Karpas-422 (cell line): ENCODE measurements at regions not wholly inside any gene's neighbourhood (a gene's known extent, or its start where the extent isn't known, plus 50 kb on each side); places are given as distances from the start of the nearest gene placed in this dataset.

Experiments
- DNase-seq: peaks from one replicate; pipeline ENCODE4 v3.0.0-alpha.2; 2015
- H2AFZ ChIP-seq: fragments of 200-600 bp; sonication (generic); 2 replicates; pipeline ENCODE4 v1.6.1; 2014; ENCODE audit warnings: antibody characterized with exemption, low read length, mixed read lengths
- H3K27ac ChIP-seq: fragments of 200-600 bp; sonication (generic); 2 replicates; pipeline ENCODE4 v1.5.1; 2014; ENCODE audit warnings: mild to moderate bottlenecking, low read length, moderate library complexity
- H3K27me3 ChIP-seq: fragments of 200-600 bp; sonication (generic); 2 replicates; pipeline ENCODE4 v1.6.1; 2014; ENCODE audit warnings: low read length, mixed read lengths
- H3K36me3 ChIP-seq: fragments of 200-600 bp; sonication (generic); 2 replicates; pipeline ENCODE4 v1.6.1; 2014; ENCODE audit warnings: low read length, mixed read lengths; ENCODE audit not compliant: insufficient read depth
- H3K4me1 ChIP-seq: fragments of 200-600 bp; sonication (generic); 2 replicates; pipeline ENCODE4 v1.6.1; 2014; ENCODE audit warnings: mild to moderate bottlenecking, low read length, mixed read lengths
- H3K4me2 ChIP-seq: fragments of 200-600 bp; sonication (generic); 2 replicates; pipeline ENCODE4 v1.6.1; 2014; ENCODE audit warnings: low read length, low read depth, mild to moderate bottlenecking; ENCODE audit not compliant: poor library complexity, severe bottlenecking
- H3K4me3 ChIP-seq: fragments of 200-600 bp; sonication (generic); 2 replicates; pipeline ENCODE4 v1.5.1; 2014; ENCODE audit warnings: mild to moderate bottlenecking, antibody characterized with exemption, low read length, mixed read lengths
- H3K79me2 ChIP-seq: fragments of 200-600 bp; sonication (generic); 2 replicates; pipeline ENCODE4 v1.6.1; 2014; ENCODE audit warnings: mild to moderate bottlenecking, low read length, mixed read lengths
- H3K9ac ChIP-seq: fragments of 200-600 bp; sonication (generic); 2 replicates; pipeline ENCODE4 v1.6.0; 2014; ENCODE audit warnings: low read length
- H3K9me2 ChIP-seq: fragments of 200-600 bp; sonication (generic), shearing (Covaris generic); replicated peaks from 2 replicates; pipeline ENCODE4 v1.6.0; 2014; ENCODE audit warnings: mild to moderate bottlenecking, low read length, moderate library complexity; ENCODE audit not compliant: insufficient read depth
- H3K9me3 ChIP-seq: fragments of 300-700, 200-600 bp; sonication (generic); 2 replicates; pipeline ENCODE4 v1.6.1; 2014; ENCODE audit warnings: low read length, mixed read lengths
- H4K20me1 ChIP-seq: fragments of 200-600 bp; sonication (generic); 2 replicates; pipeline ENCODE4 v1.6.1; 2014; ENCODE audit warnings: mild to moderate bottlenecking, antibody characterized with exemption, low read length, low read depth; ENCODE audit not compliant: insufficient read depth

DNA sequence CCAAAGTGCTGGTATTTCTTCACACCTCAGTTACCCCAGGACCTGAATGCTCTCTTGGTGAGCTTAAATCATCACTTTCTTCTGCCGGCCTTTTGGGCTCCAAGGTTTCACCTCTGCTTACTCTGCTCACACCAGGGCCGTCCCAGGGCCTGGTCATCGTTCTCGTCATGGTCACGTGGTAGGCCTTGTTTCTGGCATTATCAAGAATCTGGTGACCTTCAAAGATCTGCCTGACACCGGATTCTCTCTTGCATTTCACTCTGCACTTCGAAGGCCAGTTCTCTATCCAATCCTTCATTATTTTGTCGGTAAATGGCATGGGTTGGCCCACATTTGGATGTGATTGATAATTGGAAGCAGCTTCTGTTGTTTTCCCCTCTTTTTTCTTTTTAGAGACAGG lies 80.5 kb downstream of the HRH4 start:
- no peaks in the 10 kb centered on the region for H3K79me2 ChIP-seq
- no peak overlapping the region for H3K9ac ChIP-seq
- no peak for DNase-seq
- H3K4me3 ChIP-seq = no peak overlapping the region
- H3K9me2 ChIP-seq = no peaks in the 10 kb centered on the region
- no peaks in the 10 kb centered on the region for H3K36me3 ChIP-seq
- no peaks in the 10 kb centered on the region for H3K4me1 ChIP-seq
- H3K27me3 ChIP-seq = no peaks in the 10 kb centered on the region
- H3K9me3 ChIP-seq = no peaks in the 10 kb centered on the region
- no peak overlapping the region for H3K4me2 ChIP-seq
- no peak overlapping the region for H3K27ac ChIP-seq
- H2AFZ ChIP-seq = no peak overlapping the region
- H4K20me1 ChIP-seq = no peaks in the 10 kb centered on the region

DNA sequence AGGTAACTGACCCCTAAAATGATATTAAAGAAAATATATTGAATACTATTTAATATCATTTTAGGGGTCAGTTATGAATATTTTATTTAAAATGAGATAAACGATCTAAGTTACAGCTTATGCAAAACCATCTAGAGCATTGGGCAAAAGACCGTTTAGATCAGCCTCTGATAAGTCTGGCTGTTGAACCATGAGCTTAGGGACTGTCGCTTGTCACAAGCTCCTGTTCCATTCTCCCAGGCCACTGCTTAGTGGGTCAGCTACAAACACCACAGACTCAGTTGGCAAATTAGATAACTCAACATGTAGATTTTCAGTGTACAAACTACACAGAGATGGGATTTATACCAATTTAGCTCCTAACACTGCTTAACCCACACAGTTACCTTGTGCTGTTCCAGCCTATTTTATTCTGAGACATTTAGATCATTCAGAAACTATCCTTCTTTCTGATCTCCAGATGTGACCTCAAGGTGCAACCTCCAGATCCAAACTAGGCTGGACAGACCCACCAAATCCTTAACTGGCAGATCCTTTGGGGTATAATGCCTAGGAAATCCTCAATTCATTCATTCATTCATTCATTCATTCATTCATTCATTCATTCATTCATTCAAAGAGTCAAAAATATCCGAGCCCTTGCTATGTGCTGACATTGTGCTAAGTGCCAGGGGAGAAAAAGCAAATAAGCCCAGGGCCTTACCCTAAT lies 82.8 kb downstream of the HRH4 start:
- no peak for DNase-seq
- Histone ChIP-seq H3K79me2 (no peaks in the 10 kb centered on the region), H3K4me1 (no peaks in the 10 kb centered on the region), H3K27ac (no peak overlapping the region), H3K36me3 (no peaks in the 10 kb centered on the region), H4K20me1 (no peaks in the 10 kb centered on the region), H3K9me3 (no peaks in the 10 kb centered on the region), H2AFZ (no peak overlapping the region), H3K27me3 (no peaks in the 10 kb centered on the region), H3K9me2 (no peaks in the 10 kb centered on the region), H3K4me3 (no peak overlapping the region), H3K4me2 (no peak overlapping the region), H3K9ac (no peak overlapping the region)

DNA sequence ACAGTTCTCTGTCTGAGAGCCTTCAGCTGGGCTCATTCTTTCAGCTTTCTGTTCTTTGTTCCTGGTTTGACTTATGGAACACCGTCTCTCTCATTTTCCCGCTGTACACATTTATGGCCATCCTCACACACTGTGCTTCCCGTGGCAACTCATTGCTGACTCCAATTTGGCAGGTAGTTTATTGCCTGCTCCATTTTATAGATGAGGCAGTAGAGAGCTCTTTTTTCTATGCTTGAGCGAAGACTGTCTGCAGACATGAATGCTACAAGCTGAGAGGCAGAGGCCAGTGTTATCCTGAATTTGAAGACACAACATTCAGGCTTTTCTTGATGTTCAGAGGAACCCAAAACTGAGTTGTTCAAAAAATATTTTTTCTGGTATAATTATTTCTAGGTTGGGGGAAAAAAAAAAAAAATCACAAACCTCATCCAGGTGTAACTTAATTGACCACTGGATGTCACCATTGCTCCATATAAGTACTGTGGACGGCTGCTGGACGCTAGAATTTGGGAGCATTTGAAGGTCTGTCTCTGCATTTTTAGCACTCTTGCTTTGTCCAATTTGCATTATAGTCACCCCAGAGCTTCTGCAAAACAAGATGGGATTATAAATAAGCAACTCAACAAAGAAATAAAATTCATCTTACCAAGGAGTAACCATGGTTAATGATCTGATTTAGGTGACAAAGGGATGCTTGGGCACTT lies 83.5 kb downstream of the HRH4 start:
- H3K4me2 ChIP-seq = no peak overlapping the region
- no peaks in the 10 kb centered on the region for H3K9me3 ChIP-seq
- DNase-seq = peak; percentile 59
- H3K4me1 ChIP-seq = no peaks in the 10 kb centered on the region
- no peak overlapping the region for H3K4me3 ChIP-seq
- H3K79me2 ChIP-seq = no peaks in the 10 kb centered on the region
- H3K27ac ChIP-seq = no peak overlapping the region
- H3K9me2 ChIP-seq = no peaks in the 10 kb centered on the region
- H3K27me3 ChIP-seq = no peaks in the 10 kb centered on the region
- no peak overlapping the region for H3K9ac ChIP-seq
- H4K20me1 ChIP-seq = no peaks in the 10 kb centered on the region
- no peak overlapping the region for H2AFZ ChIP-seq
- no peaks in the 10 kb centered on the region for H3K36me3 ChIP-seq

DNA sequence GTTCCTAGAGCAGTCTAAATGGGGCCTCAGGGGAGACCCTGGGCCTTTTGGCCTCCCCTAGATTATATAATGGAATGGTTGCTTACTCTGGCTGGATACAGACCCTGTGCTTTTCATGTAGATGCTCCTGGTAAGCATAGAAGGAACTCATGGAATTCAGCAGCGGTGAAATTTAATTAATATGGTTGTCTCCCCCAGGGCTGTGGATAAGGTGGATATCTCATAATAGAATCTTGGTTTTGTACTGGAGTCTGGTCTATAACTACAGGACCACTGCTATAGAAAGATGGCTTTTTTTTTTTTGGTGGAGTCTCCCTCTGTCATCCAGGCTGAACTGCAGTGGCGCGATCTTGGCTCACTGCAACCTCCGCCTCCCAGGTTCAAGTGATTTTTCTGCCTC lies 84.5 kb downstream of the HRH4 start:
- no peak for DNase-seq
- H3K27me3 ChIP-seq = no peaks in the 10 kb centered on the region
- H3K4me3 ChIP-seq = no peak overlapping the region
- H3K4me1 ChIP-seq = no peaks in the 10 kb centered on the region
- no peaks in the 10 kb centered on the region for H3K9me2 ChIP-seq
- H3K4me2 ChIP-seq = no peak overlapping the region
- H2AFZ ChIP-seq = no peak overlapping the region
- no peaks in the 10 kb centered on the region for H3K9me3 ChIP-seq
- no peak overlapping the region for H3K9ac ChIP-seq
- no peaks in the 10 kb centered on the region for H3K36me3 ChIP-seq
- H3K27ac ChIP-seq = no peak overlapping the region
- H3K79me2 ChIP-seq = no peaks in the 10 kb centered on the region
- no peaks in the 10 kb centered on the region for H4K20me1 ChIP-seq

DNA sequence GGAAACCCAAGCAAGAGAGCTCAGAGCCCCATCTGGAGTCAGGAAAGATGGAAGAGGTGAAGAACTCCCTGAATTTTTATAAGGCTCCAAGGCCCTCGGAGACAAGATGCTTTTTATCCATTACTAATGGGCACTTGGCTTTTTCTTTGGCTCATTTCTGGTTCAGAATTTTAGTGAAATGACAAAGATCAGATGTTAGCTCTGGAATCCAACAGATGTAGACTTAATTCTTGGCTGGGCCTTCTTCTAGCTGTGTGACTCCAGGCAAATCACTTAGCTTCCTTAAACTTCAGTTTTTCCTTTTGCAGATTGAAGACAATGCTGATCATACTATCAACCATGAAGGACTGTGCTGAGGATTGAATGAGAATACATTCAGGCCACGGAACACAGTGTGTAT lies 85.2 kb downstream of the HRH4 start:
- no peak overlapping the region for H3K9ac ChIP-seq
- H3K79me2 ChIP-seq = no peaks in the 10 kb centered on the region
- H3K4me2 ChIP-seq = no peak overlapping the region
- H3K4me1 ChIP-seq = no peaks in the 10 kb centered on the region
- DNase-seq = no peak
- no peaks in the 10 kb centered on the region for H3K36me3 ChIP-seq
- no peaks in the 10 kb centered on the region for H3K9me3 ChIP-seq
- no peak overlapping the region for H3K27ac ChIP-seq
- H3K27me3 ChIP-seq = no peaks in the 10 kb centered on the region
- H3K9me2 ChIP-seq = no peaks in the 10 kb centered on the region
- no peaks in the 10 kb centered on the region for H4K20me1 ChIP-seq
- no peak overlapping the region for H2AFZ ChIP-seq
- H3K4me3 ChIP-seq = no peak overlapping the region

DNA sequence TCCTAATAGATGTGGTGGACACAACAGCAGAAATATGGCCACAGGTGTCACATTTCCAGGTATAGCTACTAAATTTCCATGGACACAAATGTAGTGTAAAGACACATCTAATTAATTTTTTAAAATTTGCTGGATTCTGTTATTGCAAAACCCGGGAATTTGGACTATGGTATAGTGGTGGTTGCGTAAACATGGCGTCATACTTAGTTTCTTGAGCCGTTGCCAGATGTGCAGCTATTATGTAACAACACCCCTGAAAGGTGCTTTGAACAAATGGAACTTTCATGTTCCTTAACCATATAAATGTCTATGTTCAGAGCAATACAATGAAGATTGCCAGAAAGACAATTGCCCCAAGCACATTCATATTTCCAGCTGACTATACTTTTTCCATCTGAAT lies 85.9 kb downstream of the HRH4 start:
- Histone ChIP-seq H3K4me1 (no peaks in the 10 kb centered on the region), H3K4me3 (no peak overlapping the region), H4K20me1 (no peaks in the 10 kb centered on the region), H3K9ac (no peak overlapping the region), H3K27ac (no peak overlapping the region), H3K36me3 (no peaks in the 10 kb centered on the region), H2AFZ (no peak overlapping the region), H3K79me2 (no peaks in the 10 kb centered on the region), H3K27me3 (no peaks in the 10 kb centered on the region), H3K4me2 (no peak overlapping the region), H3K9me2 (no peaks in the 10 kb centered on the region), H3K9me3 (no peaks in the 10 kb centered on the region)
- DNase-seq = no peak

DNA sequence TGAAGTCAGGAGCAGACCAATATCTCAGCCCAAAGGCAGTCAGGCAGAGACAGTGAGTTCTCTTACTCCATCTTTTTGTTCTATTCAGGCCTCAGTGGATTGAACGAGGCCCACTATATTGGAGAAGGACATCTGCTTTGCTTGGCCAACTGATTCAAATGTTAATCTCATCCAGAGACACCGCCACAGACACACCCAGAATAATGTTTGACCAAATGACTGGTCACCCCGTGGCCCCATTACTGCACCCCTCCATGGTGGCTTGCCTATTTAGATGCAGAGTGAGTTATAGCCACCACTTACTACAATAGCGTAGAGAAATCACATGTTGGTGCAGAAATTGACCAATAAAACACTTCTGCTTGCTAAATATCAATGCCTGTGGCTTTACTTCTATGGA lies 88.1 kb downstream of the HRH4 start:
- H3K36me3 ChIP-seq = no peaks in the 10 kb centered on the region
- no peaks in the 10 kb centered on the region for H4K20me1 ChIP-seq
- H3K79me2 ChIP-seq = no peaks in the 10 kb centered on the region
- no peaks in the 10 kb centered on the region for H3K4me1 ChIP-seq
- no peak overlapping the region for H3K4me3 ChIP-seq
- no peak overlapping the region for H2AFZ ChIP-seq
- no peaks in the 10 kb centered on the region for H3K9me2 ChIP-seq
- no peak overlapping the region for H3K27ac ChIP-seq
- H3K9me3 ChIP-seq = no peaks in the 10 kb centered on the region
- DNase-seq = no peak
- no peak overlapping the region for H3K9ac ChIP-seq
- no peak overlapping the region for H3K4me2 ChIP-seq
- H3K27me3 ChIP-seq = no peaks in the 10 kb centered on the region

DNA sequence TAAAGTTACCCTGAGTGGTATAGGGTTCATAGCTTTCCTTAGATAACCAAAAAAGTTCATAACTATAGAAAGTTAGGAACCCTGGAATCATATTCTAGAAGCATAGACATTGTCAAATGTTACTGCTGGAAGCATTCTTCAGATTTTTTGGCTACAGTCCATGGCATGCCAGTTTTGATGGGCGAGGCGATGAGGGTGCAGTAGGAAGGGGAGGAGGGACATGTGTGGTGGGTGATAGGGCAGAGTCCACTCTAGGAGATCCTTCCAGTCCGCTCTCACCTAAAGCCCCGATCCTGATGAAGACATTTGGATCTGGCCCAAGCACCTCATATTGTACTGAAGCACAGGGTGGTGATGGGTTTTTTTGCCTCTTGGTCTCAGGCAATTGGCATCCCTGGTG lies 91.8 kb downstream of the HRH4 start:
- no peak overlapping the region for H3K4me3 ChIP-seq
- H3K27ac ChIP-seq = no peak overlapping the region
- no peaks in the 10 kb centered on the region for H3K79me2 ChIP-seq
- no peaks in the 10 kb centered on the region for H3K27me3 ChIP-seq
- H3K9me2 ChIP-seq = no peaks in the 10 kb centered on the region
- H3K4me1 ChIP-seq = no peaks in the 10 kb centered on the region
- H4K20me1 ChIP-seq = no peaks in the 10 kb centered on the region
- no peak overlapping the region for H2AFZ ChIP-seq
- no peak for DNase-seq
- H3K9ac ChIP-seq = no peak overlapping the region
- no peak overlapping the region for H3K4me2 ChIP-seq
- H3K9me3 ChIP-seq = no peaks in the 10 kb centered on the region
- H3K36me3 ChIP-seq = no peaks in the 10 kb centered on the region
